ENCODE measurements at regions not wholly inside any gene's neighbourhood (a gene's known extent, or its start where the extent isn't known, plus 50 kb on each side); places are given as distances from the start of the nearest gene placed in this dataset.
A peak's percentile ranks its signal among the peaks of the same experiment; 100 is the strongest.

DNA sequence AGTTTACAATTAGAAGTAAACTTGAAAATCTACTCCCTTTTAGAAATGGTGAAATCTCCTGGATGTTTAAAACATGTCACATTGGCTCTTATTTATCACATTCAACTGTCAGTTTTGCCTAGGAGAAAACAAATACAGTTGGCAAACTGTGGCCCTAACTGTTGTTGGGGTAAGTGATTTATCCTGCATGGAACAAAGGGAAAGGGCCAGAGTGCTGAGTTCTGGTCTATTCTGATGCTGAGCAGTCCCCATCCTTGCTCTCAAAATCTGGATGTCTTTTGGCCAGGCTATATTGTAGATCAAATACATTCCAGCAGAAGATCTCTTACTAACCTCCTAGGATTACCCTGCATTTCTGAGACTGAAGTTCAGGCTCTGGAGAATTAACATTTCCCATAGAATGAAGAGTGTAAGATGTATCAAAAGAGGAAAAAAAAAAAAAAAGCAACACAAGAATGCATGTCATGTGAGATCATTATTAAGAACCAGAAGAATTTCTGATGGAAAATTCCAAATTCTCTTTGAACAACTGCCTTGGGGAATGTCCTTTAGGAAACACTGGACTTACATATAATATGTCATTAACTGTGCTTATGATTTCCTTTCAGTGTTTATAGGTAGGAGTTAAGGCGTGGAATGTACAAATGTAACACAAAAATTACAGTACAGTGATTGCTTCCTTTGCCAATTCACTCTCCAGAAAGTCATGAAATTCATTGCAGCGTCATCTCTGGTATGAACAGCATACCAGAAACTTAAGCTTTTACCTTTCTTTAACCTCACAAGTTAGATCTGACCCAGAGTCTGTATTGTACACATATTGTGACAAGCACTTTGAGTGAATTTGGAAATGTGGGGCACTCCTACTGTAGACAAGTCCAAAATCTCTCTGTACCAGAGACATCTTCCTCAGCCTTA lies 1012.5 kb upstream of the LCORL start:
- no peaks in the 10 kb centered on the region for H3F3A ChIP-seq (ENCODE audit: insufficient read depth, low read depth)
- no peaks in the 10 kb centered on the region for H3K9me2 ChIP-seq (ENCODE audit: insufficient read depth)
- no peaks in the 10 kb centered on the region for H4K20me1 ChIP-seq (ENCODE audit: insufficient read depth)
- intact Hi-C loops (cut with micrococcal nuclease; ENCODE audit: unreplicated experiment), result no loop called here
- BruUV-seq (replicated peaks), result no TSS peak
- ChIA-PET POLR2A (ENCODE audit: unreplicated experiment) (no interaction called here), CTCF (no interaction called here)
- H3K36me3 ChIP-seq (ENCODE audit: low read depth), result no peaks in the 10 kb centered on the region
- no peaks in the 10 kb centered on the region for H3K79me2 ChIP-seq (ENCODE audit: low read depth)
- H3K9me3 ChIP-seq (ENCODE audit: insufficient read depth, low read depth), result no peaks in the 10 kb centered on the region
- no peak for TF ChIP-seq EZH2 (IDR thresholded peaks at IDR 0.05; ENCODE audit: low read depth)
- TF ChIP-seq, protein P1, sequence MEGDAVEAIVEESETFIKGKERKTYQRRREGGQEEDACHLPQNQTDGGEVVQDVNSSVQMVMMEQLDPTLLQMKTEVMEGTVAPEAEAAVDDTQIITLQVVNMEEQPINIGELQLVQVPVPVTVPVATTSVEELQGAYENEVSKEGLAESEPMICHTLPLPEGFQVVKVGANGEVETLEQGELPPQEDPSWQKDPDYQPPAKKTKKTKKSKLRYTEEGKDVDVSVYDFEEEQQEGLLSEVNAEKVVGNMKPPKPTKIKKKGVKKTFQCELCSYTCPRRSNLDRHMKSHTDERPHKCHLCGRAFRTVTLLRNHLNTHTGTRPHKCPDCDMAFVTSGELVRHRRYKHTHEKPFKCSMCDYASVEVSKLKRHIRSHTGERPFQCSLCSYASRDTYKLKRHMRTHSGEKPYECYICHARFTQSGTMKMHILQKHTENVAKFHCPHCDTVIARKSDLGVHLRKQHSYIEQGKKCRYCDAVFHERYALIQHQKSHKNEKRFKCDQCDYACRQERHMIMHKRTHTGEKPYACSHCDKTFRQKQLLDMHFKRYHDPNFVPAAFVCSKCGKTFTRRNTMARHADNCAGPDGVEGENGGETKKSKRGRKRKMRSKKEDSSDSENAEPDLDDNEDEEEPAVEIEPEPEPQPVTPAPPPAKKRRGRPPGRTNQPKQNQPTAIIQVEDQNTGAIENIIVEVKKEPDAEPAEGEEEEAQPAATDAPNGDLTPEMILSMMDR (conservative IDR thresholded peaks at IDR 0.05), result no peak
- no peak overlapping the region for H2AFZ ChIP-seq
- H3K4me3 ChIP-seq, result no peak overlapping the region
- H3K27ac ChIP-seq, result no peak overlapping the region
- H3K4me2 ChIP-seq, result no peak overlapping the region
- H3K27me3 ChIP-seq (ENCODE audit: insufficient read depth, low read depth), result no peaks in the 10 kb centered on the region
- no peaks in the 10 kb centered on the region for H3K4me1 ChIP-seq (replicated peaks; ENCODE audit: insufficient read depth)
- no peak for DNase-seq

DNA sequence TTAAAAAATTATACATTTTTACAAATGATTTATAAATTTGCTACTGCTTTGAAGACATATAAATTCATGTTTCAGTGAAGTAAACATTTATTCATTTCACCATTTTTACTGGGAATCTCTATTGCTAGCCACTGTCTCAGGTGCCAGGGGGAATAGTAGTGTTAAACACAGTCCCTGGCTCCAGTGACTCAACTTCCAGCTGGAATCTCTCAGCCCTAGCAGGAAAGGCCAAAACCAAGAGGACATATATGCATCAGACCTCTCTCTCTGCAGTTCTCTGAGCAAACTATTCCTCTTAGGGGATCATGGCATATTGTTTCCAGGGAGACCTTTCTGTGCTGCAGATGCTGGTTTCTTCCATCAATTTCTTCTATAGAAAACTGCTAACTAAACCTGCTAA lies 1009.0 kb upstream of the LCORL start:
- H3K9me3 ChIP-seq (ENCODE audit: insufficient read depth, low read depth), result no peaks in the 10 kb centered on the region
- H3K4me2 ChIP-seq, result no peak overlapping the region
- intact Hi-C loops (cut with micrococcal nuclease; ENCODE audit: unreplicated experiment), result no loop called here
- H3K79me2 ChIP-seq (ENCODE audit: low read depth), result no peaks in the 10 kb centered on the region
- H3K4me3 ChIP-seq, result no peak overlapping the region
- no peaks in the 10 kb centered on the region for H3K4me1 ChIP-seq (replicated peaks; ENCODE audit: insufficient read depth)
- H3K36me3 ChIP-seq (ENCODE audit: low read depth), result no peaks in the 10 kb centered on the region
- DNase-seq, result no peak
- no peaks in the 10 kb centered on the region for H3K9me2 ChIP-seq (ENCODE audit: insufficient read depth)
- no peak overlapping the region for H3K27ac ChIP-seq
- no peak overlapping the region for H2AFZ ChIP-seq
- CTCF ChIA-PET, result no interaction called here
- no peaks in the 10 kb centered on the region for H4K20me1 ChIP-seq (ENCODE audit: insufficient read depth)
- POLR2A ChIA-PET (ENCODE audit: unreplicated experiment), result no interaction called here
- BruUV-seq (replicated peaks), result no TSS peak
- no peaks in the 10 kb centered on the region for H3F3A ChIP-seq (ENCODE audit: insufficient read depth, low read depth)
- TF ChIP-seq EZH2 (IDR thresholded peaks at IDR 0.05; ENCODE audit: low read depth), result no peak
- TF ChIP-seq, protein P1 (conservative IDR thresholded peaks at IDR 0.05), result no peak
- no peaks in the 10 kb centered on the region for H3K27me3 ChIP-seq (ENCODE audit: insufficient read depth, low read depth)

DNA sequence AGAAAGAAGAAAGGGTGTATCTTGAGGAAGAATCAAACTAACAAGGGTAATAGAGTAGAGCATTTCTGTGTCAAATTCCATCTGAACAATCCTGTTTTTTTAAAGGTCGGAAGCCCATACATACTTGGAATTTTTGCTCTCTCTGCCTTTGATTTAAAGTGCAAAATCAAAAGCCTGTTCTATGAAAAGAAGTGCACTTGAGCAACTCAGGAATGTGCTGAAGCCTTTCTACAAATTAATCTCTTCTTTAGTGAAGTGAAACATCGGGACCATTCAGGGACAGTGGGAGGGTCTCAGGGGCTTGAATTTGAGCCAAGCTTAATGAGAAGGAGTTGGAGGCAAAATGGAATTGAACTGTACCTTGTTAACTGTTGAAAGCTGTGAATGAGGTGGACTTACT lies 1008.5 kb upstream of the LCORL start:
- BruUV-seq (replicated peaks), result no TSS peak
- intact Hi-C loops (cut with micrococcal nuclease; ENCODE audit: unreplicated experiment), result no loop called here
- Histone ChIP-seq H3F3A (ENCODE audit: insufficient read depth, low read depth) (no peaks in the 10 kb centered on the region), H3K4me1 (replicated peaks; ENCODE audit: insufficient read depth) (no peaks in the 10 kb centered on the region), H3K9me3 (ENCODE audit: insufficient read depth, low read depth) (no peaks in the 10 kb centered on the region), H3K9me2 (ENCODE audit: insufficient read depth) (no peaks in the 10 kb centered on the region), H3K27me3 (ENCODE audit: insufficient read depth, low read depth) (no peaks in the 10 kb centered on the region), H2AFZ (no peak overlapping the region), H4K20me1 (ENCODE audit: insufficient read depth) (no peaks in the 10 kb centered on the region), H3K79me2 (ENCODE audit: low read depth) (no peaks in the 10 kb centered on the region), H3K27ac (no peak overlapping the region), H3K4me2 (no peak overlapping the region), H3K36me3 (ENCODE audit: low read depth) (no peaks in the 10 kb centered on the region), H3K4me3 (no peak overlapping the region)
- TF ChIP-seq, protein P1 (conservative IDR thresholded peaks at IDR 0.05), result no peak
- no peak for TF ChIP-seq EZH2 (IDR thresholded peaks at IDR 0.05; ENCODE audit: low read depth)
- DNase-seq, result peak in 1 of 2 experiments; percentile 3
- ChIA-PET CTCF (no interaction called here), POLR2A (ENCODE audit: unreplicated experiment) (no interaction called here)

All from PC-9 (cell line).